Fibroblast of gingiva (primary cell): ENCODE measurements at regions not wholly inside any gene's neighbourhood (a gene's known extent, or its start where the extent isn't known, plus 50 kb on each side); places are given as distances from the start of the nearest gene placed in this dataset.
"Not testable (repeated sequence)": the region's sequence is repeated elsewhere in the genome, so short reads cannot be mapped to it uniquely, and the experiment has no call there.

Source experiments
- DNase-seq: peaks from one replicate; pipeline ENCODE4 v3.0.0-alpha.2; 2011; ENCODE audit warnings: low read depth

DNA sequence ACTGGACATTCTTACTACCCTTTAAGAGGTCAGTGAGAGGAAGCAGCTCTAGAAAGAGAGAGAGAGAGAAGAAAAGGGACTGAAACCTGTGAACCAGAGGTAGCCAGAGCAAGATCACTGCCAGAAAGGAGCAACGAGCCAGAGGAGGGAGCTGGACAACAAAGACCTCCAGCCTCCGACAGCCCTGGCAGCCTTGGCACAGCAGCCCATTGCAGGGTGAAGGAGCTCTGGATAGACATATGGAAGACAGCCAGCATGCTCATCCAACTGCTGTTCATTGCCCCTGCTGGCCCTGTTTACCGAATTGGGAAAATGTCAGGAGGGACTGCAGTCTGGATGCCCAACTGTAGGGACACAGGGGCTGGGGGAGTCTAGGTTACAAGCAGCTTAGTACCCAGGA lies 228.4 kb upstream of the SLC35G4 start:
- DNase-seq: no peak

DNA sequence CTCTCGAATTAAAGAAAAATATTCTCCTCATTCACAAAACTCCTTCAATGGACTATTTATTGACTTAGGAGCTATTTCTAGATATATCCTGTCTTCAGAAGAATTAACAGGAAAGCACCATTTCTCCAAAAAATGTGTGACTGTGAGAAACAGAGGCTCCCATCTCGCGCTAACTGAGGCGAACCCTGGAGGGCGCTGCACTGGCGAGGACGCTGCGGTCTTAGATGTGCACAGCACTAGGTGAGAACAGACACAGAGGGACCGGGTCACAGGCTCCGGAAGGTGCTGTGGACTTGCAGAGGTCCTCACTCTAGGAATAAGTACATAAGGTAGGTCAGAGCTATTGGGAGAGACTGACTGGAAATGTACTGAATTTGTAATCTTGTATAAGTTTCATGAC lies 229.7 kb upstream of the SLC35G4 start:
- DNase-seq: no peak

DNA sequence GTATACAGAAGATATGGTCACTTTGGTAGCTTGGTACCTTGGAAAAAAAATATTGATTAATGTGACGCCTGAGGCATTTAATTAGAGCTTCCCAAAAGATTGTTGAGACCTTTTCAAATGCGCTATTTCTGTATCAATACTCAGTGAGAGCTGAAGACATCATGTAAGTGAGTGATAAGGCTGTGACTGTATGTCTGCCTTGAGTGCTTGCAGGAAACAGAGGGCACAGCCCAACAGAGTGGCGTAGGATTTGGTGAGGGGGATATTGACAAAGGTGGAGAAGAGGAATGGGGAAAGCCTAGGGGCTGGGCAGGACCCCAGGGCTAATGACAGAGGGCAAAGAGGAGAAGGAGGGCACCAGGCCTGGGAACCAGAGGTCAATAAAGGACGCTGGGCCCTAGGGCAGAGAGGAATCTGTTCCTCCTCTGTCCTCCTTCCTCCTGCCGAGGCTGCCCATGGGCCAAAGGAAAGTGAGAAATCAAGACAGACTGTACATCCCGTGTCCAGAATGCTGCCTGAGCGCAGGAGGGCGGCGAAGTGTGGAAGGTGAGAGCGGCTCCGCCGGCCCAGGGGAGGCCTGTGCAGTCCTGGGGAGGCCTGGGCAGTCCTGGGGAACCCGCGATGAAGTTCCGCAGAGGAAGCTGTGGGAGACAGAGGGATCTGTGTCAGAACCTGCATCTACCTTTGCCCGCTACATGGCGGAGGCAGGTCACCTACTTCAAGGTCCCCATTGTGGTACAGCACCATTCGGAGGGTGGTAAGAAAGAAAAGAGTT lies 228.6 kb upstream of the PIEZO2 start:
- DNase-seq: no peak

DNA sequence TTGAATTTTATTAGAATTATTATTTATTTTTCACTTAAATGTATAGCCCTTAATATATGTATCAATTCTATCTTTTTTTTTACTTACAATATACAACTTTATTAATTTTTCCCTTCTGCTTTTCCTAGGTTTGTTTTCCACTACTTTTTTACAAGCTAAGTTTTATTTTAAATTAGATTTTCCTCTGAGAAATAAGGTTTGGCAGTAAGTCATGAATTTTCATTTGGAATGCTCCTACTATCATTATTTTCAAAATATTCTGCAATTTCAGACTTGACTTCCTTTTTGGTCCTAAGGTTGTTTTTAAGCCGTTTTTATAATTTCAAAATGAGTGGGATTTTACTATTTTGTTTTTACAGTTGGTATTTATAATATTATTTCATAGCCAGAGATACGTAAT lies 222.8 kb upstream of the PIEZO2 start:
- no peak for DNase-seq

DNA sequence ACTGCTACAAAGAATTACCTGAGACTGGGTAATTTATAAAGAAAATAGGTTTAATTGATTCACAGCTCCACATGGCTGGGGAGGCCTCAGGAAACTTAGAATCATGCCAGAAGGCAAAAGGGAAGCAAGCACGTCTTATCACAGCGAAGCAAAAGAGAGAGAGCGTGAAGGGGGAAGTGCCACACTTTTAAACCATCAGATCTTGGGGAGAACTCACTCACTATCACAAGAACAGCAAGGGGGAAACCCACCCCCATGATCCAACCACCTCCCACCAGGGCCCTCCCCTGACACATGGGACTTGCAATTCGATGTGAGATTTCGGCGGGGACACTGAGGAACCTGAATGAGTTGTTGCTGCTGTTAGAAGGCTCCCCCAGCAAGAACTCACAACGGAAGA lies 220.2 kb upstream of the PIEZO2 start:
- DNase-seq: no peak

DNA sequence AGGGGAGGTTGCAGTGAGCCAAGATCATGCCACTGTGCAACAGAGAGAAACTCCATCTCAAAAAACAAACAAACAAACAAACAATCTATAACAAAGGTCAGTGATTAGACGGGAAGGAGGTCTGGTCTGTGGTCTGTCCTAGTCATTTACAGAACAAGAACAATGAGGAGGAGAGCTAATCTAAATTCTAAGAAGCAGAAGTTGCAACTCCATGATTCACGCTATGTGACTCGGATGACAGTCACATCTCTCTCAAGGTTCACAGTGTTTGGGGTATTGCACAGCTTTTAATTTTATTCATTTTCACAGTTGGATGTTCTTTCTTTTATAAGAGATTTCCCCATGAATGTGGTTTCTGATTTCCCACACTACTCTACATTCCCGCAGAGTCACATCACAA lies 218.7 kb upstream of the PIEZO2 start:
- DNase-seq: no peak

DNA sequence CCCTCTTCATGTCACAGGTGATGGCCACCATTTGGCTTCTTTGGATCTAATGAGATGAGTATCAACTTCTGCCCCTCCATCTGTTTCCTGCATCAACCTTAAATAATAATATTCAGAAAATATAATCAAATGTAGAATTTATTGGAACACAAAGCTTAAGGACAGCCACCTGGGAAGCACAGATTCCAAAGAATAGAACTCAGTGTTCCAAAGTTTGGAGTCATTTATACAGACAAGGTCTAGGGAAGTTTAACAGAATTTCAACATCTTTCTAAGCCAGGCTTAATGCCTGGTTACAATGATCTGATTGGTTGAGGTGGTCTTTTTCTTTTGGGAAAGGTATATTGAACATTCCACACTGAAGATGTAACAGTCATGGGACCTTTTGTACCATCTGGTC lies 218.0 kb upstream of the PIEZO2 start:
- DNase-seq: no peak

DNA sequence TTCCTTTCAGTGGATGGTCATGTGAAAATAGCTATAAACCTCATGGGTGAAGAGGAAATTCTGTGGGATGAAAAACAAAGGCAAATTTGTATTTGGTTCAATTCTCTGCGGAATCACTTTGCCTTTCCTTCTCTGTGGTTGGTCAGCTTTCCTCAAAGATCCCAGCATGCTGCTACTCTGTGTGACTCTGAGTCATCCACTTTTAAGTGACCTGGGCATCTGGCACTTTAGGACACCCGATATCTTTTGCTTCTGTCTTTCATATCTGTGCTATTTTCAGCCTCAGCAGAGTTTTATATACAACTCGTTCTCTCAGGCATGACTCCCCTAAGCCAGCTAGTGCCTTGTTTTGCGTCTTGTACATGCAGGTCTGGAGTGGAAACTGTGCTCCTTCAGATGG lies 217.0 kb upstream of the PIEZO2 start:
- DNase-seq: peak; percentile 81

DNA sequence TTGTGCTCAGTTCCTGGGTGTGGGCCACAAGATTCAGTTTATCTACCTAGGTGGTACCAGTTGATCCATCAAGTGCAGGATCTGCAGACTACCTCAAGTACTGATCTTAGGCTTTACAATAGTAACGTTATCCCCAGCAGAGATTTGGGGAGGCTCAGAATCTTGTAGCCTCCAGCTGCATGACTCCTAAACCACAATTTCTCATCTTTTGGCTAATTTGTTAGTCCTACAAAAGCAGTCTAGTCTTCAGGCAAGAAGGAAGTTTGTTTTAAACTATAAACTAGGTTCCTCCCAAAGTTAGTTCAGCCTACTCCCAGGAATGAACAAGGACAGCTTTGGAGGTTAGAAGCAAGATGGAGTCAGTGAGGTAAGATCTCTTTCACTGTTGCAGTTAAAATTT lies 213.5 kb upstream of the PIEZO2 start:
- DNase-seq: no peak

DNA sequence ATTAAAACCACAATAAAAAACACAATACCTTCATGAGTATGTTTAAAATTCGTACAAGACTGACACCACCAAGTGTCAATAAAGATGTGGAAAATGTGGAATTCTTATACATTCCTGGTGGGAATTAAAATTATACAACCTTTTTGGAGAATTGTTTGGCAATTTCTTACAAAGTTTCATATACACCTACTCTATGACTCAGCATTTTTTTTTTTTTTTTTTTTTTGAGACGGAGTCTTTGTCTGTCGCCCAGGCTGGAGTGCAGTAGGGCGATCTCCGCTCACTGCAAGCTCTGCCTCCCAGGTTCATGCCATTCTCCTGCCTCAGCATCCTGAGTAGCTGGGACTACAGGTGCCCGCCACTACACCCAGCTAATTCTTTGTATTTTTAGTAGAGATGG lies 212.5 kb upstream of the PIEZO2 start:
- not testable (repeated sequence) for DNase-seq

DNA sequence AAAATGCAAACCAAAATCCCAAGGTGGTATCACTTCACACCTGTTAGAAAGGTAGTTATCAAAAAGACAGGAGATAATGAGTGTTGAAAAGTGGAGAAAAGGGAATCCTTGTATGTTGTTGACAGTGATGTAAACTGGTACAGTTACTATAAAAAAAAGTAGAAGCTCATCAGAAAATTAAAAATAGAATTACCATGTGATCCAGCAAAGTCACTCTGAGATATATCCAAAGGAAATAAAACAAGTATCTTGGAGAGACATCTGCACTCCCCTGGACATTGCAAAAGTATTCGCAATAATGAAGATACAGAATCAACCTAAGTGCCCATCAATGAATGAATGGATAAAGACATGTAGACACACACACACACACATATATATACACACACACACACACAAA lies 208.3 kb upstream of the PIEZO2 start:
- no peak for DNase-seq

DNA sequence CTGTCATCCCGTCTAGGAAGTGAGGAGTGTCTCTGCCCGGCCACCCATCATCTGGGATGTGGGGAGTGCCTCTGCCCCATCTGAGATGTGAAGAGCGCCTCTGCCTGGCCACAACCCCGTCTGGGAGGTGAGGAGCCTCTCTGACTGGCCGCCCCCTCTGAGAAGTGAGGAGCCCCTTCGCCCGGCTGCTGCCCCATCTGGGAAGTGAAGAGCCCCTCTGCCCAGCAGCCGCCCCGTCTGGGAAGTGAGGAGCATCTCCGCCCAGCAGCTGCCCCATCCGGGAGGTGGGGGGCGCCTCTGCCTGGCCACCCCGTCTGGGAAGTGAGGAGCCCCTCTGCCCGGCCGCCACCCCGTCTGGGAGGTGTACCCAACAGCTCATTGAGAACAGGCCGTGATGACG lies 195.2 kb upstream of the PIEZO2 start:
- DNase-seq: not testable (repeated sequence)

DNA sequence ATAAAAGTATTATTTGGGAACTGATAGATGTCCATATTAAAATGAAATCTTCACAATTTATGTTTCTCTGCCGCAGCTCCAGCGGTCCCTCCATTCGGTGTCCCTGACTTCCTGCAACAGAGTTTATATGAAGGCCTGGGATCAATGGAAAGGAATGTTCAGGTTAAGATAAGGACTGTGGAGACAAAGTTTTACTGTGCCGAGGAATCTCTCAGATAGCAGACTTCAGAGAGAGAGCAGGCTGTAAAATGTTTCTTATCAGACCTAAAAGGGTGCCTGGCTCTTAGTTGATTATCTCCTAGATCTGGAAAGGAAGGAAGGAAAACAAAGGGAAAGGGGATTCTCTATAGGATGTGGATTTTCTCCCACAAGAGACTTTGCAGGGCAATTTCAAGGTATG lies 193.7 kb upstream of the PIEZO2 start:
- no peak for DNase-seq

DNA sequence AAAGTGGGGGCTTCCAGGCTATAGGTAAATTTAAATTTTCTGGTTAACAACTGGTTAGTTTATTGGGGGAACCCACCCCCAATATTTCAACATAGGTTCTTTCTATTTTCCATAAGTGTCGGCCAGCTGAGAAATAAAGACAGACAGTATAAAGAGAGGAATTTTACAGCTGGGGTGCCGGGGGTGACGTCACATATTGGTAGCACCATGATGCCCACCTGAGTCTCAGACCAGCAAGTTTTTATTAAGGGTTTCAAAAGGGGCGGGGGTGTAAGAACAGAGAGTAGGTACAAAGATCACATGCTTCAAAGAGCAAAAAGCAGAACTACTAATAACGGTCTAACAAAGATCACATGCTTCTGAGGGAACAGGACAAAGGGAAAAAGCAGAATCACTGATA lies 192.7 kb upstream of the PIEZO2 start:
- DNase-seq: not testable (repeated sequence)

DNA sequence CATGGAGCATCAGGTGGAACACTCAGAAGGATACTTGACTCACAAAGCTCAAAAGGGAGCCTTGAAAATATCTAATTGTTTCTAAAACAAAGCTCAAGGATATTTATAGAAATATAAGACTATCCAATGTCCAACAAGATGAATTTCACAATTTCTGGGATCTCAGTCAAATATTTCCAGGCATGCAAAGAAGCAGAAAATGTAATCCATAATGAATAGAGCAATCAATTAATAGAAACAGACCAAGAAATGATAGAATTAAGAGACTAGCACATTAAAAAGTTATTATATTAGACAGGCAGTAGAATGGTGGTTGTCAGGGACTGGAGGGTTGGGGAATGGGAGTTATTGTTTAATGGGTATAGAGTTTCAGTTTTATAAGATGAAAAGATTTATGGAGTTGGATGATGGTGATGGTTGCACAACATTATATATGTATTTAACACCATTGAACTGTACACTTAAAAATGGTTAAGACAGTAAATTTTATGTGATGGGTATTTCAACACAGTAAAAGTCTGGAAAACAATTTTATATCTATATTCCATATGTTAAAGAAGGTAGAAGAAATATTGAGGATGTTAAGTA lies 189.9 kb upstream of the PIEZO2 start:
- DNase-seq: peak; percentile 66

DNA sequence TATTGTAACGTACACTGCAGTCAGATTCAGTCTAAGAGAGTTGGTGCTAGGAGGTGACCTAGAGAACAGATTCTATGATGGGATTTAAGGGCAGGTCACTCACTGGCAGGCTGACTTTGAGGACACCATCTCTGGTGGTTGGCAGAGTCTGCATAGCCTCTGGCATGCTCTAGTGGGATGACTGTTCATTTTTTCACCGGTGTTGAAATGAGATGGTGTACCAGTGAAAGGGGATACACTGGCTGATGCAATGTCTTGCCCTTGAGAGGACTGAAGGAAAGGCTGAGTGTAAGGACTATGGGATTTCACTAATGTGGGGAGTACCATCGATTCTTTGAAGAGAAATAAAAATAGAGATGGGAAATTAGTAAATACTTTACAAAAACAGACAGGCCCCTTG lies 186.9 kb upstream of the PIEZO2 start:
- DNase-seq: peak; percentile 88

DNA sequence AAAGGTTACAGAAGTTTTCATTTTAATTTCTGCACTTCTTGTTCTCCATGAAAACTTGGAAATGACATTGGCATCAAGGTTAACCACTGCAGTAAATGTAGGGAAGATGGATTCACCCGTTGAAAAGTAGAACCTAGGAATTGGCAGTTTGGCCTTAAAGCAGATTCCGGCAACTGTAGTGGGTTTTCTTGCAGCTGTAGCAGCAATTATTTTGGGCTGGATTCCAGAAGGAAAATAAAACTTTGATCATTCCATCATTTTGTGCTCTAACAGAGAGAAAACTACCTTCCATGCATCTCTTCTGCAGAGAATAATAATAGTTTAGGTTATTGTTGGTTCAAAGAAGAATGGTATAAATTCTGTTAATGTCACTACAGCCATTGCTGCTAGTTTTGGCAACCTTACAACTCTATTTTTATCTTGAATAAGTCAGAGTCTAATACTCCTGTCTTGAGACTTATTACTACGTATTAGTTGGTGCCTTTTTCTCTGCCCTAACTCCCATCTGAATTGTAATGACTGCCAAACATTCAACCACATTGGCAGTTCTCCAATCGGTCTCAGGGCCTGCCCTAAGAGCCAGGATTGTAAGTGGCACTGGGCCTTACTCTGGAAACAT lies 178.1 kb upstream of the PIEZO2 start:
- DNase-seq: peak; percentile 70

DNA sequence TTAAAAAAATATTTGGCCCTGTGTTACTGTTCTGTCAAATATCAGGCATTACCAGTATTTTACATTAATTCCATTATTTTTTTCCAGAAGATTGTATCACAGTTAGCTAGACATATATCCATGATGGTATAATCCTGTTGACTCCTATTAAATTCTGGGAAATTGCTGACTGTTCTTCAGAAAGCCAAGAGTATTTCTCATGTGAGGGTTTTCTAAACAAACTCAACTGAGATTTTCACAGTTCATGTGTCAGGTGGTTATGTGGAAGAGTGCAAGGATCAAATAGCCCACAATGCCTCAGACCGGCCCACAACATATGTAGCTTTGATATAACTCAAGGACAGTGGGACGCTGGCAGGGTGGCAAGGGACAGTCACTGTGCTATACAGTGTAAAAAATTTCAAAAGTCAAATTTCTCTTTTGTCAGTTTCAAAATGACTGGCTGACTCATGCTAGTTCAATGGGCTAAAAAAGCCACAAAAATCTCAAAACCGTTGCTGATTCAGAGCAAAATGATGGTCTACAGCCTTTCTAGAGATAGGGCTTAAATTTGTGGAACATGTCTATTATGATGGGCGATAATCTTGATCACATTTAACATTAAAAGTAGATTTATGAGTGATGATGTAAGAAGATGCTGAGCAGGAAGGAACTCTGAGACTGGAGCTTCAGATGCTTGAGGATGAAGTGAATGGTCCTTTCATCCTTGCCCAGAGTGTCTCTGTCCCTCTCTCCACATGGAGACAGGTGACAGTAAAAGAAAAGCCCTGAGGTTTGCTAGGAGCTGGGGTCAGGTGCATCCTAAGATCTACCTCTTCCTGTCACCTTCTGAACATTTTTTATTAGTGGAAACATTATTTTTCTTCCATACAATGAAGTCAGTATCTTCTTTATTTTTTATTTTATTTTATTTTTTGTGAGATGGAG lies 175.8 kb upstream of the PIEZO2 start:
- peak; percentile 74 for DNase-seq

DNA sequence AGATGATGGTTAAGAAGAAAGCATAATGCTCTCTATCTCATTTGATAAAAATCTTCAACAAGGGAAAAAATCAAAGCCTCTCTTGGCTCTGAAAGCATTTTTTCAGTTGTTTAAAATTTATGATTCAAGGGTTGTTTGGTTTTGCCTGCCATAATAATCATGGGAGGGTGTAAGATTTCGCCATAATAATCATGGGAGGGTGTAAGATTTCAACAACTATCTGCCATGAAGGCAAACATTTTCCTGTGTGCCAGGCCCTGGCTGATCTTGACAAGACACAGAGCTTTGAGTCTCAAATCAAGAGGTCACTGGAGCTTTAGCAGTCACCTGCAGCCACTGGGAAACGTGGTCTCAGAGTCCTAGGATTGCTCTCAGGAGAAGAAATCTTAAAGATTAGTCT lies 175.1 kb upstream of the PIEZO2 start:
- peak; percentile 81 for DNase-seq

DNA sequence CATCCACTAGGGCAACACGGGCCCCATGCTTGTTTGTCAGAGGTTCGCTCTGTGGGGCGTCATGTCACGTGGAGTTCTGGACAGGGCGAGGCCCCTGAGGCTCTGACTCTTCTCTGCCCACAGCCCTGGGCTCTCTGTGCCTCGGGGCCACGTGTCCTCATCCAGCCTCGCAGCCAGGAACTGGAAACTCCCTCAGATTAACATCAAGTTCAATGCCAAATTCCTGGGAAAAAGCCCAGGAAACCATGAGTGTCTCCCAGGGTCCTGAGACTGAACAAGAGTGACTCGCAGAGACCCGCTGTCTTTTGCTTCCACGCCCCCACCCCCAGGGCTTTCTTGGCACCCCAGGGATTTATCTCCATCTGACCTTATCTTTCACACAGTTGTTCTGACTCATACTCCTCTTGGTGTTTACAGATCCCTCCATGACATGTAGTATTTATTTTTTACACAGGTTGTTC lies 174.0 kb upstream of the PIEZO2 start:
- peak; percentile 49 for DNase-seq

DNA sequence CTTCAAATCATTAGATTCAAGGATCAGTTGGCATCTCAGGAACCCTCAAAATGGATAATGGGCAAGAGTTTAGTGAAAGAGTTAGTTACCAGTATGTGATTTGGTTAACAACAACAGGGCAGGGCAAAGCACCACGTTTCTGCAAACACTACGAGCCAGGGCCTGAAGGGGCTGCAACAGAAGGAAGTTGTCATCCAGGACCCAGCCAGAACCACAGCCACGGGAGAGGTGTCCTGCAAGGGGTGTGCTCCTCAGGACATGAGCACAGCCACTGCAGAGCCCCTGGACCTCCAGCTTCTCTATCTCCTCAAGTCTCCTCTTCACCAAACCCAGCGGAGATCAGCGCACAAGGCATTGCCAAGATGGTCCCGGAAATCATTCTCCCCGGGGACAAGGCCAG lies 173.3 kb upstream of the PIEZO2 start:
- DNase-seq: no peak

DNA sequence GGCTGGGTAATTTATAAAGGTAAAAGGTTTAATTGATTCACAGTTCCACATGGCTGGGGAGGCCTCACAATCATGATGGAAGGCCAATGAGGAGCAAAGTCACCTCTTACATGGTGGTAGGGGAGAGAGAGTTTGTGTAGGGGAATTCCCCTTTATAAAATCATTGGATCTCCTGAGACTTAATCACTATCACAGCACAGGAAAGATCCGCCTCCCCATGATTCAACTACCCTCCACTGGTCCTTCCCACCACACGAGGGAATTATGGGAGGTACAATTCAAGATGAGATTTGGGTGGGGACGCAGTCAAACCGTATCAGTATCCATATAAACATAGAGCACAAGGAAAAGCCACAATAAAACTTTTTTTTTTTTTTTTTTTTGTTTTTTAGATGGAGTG lies 172.6 kb upstream of the PIEZO2 start:
- DNase-seq: no peak
